ENCODE measurements at regions not wholly inside any gene's neighbourhood (a gene's known extent, or its start where the extent isn't known, plus 50 kb on each side); places are given as distances from the start of the nearest gene placed in this dataset.
"Not testable (repeated sequence)": the region's sequence is repeated elsewhere in the genome, so short reads cannot be mapped to it uniquely, and the experiment has no call there.

GRCh38 chr11:110347660-110348059 lies 51.2 kb upstream of the RDX start:
- intact Hi-C loops (cut with DNase I; ENCODE audit: low total_unique reads), result no loop called here
- DNase-seq, result no peak
- Histone ChIP-seq H3K27ac (no peak overlapping the region), H3K36me3 (no peaks in the 10 kb centered on the region), H3K27me3 (replicated peaks in 1 of 7) (no peaks in the 10 kb centered on the region), H3K4me1 (peaks cover 0 to 22% (median 18%) of the 10 kb centered on the region in 6 donors), H3K4me3 (no peak overlapping the region), H3K9me3 (no peaks in the 10 kb centered on the region)
- WGBS, 5 donors, result 97 to 99% (median 98%) methylated on average over 4 of the region's 4 CpGs
- TF ChIP-seq, protein P1, sequence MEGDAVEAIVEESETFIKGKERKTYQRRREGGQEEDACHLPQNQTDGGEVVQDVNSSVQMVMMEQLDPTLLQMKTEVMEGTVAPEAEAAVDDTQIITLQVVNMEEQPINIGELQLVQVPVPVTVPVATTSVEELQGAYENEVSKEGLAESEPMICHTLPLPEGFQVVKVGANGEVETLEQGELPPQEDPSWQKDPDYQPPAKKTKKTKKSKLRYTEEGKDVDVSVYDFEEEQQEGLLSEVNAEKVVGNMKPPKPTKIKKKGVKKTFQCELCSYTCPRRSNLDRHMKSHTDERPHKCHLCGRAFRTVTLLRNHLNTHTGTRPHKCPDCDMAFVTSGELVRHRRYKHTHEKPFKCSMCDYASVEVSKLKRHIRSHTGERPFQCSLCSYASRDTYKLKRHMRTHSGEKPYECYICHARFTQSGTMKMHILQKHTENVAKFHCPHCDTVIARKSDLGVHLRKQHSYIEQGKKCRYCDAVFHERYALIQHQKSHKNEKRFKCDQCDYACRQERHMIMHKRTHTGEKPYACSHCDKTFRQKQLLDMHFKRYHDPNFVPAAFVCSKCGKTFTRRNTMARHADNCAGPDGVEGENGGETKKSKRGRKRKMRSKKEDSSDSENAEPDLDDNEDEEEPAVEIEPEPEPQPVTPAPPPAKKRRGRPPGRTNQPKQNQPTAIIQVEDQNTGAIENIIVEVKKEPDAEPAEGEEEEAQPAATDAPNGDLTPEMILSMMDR (IDR thresholded peaks at IDR 0.05 in 8 of 11, conservative IDR thresholded peaks at IDR 0.05 in 3 of 11), result no peak
- no peak for TF ChIP-seq POLR2AphosphoS5 (IDR thresholded peaks at IDR 0.05)
- no peak for TF ChIP-seq POLR2A (IDR thresholded peaks at IDR 0.05)

- Histone ChIP-seq H3K4me3 (no peak overlapping the region), H3K9me3 (no peaks in the 10 kb centered on the region), H3K27me3 (replicated peaks in 1 of 7) (no peaks in the 10 kb centered on the region), H3K4me1 (peaks cover 0 to 22% (median 18%) of the 10 kb centered on the region in 6 donors), H3K27ac (peak overlapping the region in 7 of 8 donors; percentile 16 to 74 (median 57)), H3K36me3 (no peaks in the 10 kb centered on the region)
- DNase-seq, result no peak
- intact Hi-C loops (cut with DNase I; ENCODE audit: low total_unique reads), result no loop called here
- TF ChIP-seq, protein P1 (IDR thresholded peaks at IDR 0.05 in 8 of 11, conservative IDR thresholded peaks at IDR 0.05 in 3 of 11), result no peak
- no peak for TF ChIP-seq POLR2AphosphoS5 (IDR thresholded peaks at IDR 0.05)
- no peak for TF ChIP-seq POLR2A (IDR thresholded peaks at IDR 0.05)
- WGBS, 5 donors, result 44 to 57% (median 51%) methylated on average over 7 of the region's 7 CpGs
Measured at GRCh38 chr11:110349138-110349996, 53.0 kb upstream of the RDX start.

- peaks cover 0 to 22% (median 18%) of the 10 kb centered on the region in 6 donors for H3K4me1 ChIP-seq
- H3K4me3 ChIP-seq; H3K36me3 ChIP-seq; H3K9me3 ChIP-seq; H3K27me3 ChIP-seq (replicated peaks in 1 of 7); DNase-seq; intact Hi-C loops (cut with DNase I; ENCODE audit: low total_unique reads): not testable (repeated sequence)
- 88 to 92% (median 90%) methylated on average over 5 of the region's 5 CpGs for WGBS, 5 donors
- peak overlapping the region in 7 of 8 donors; percentile 16 to 74 (median 57) for H3K27ac ChIP-seq
Measured at GRCh38 chr11:110349997-110350383, 53.6 kb upstream of the RDX start.

GRCh38 chr11:110355011-110355744 lies 58.8 kb upstream of the RDX start:
- Histone ChIP-seq H3K4me3 (no peak overlapping the region), H3K36me3 (no peaks in the 10 kb centered on the region), H3K4me1 (no peaks in the 10 kb centered on the region), H3K27me3 (replicated peaks in 1 of 7) (no peaks in the 10 kb centered on the region), H3K9me3 (no peaks in the 10 kb centered on the region), H3K27ac (no peak overlapping the region)
- TF ChIP-seq POLR2A (IDR thresholded peaks at IDR 0.05) (no peak), POLR2AphosphoS5 (IDR thresholded peaks at IDR 0.05) (no peak)
- TF ChIP-seq, protein P1 (IDR thresholded peaks at IDR 0.05 in 8 of 11, conservative IDR thresholded peaks at IDR 0.05 in 3 of 11), result no peak
- 60 to 79% (median 74%) methylated on average over 7 of the region's 7 CpGs for WGBS, 5 donors
- intact Hi-C loops (cut with DNase I; ENCODE audit: low total_unique reads), result no loop called here
- no peak for DNase-seq

Data from spleen (tissue), 11 donors.